HL-60 (cell line): ENCODE measurements at regions not wholly inside any gene's neighbourhood (a gene's known extent, or its start where the extent isn't known, plus 50 kb on each side); places are given as distances from the start of the nearest gene placed in this dataset.
"Not testable (repeated sequence)": the region's sequence is repeated elsewhere in the genome, so short reads cannot be mapped to it uniquely, and the experiment has no call there.

Experiments used
- DNase-seq, 2 experiments: peaks; one replicate each; pipeline ENCODE4 v3.0.0-alpha.2; 2010 to 2020; ENCODE audit warnings: low read depth in 1 of 2, low spot score in 1 of 2
- H3K27ac ChIP-seq: fragments of 250-450 bp; sonication (Bioruptor Pico); replicated peaks from 2 replicates; pipeline ENCODE4 v1.5.1; 2020; ENCODE audit warnings: mild to moderate bottlenecking, moderate library complexity
- H3K27me3 ChIP-seq: fragments of 250-450 bp; sonication (Bioruptor Pico); 2 replicates; pipeline ENCODE4 v1.5.1; 2021; ENCODE audit warnings: mild to moderate bottlenecking, moderate library complexity; ENCODE audit not compliant: insufficient read depth, poor library complexity, severe bottlenecking
- H3K4me3 ChIP-seq: replicated peaks from 2 replicates; pipeline ENCODE4 v1.5.1; 2011; ENCODE audit warnings: mild to moderate bottlenecking, control low read depth, low read length; ENCODE audit not compliant: insufficient read depth
- GABPA ChIP-seq: IDR thresholded peaks from 2 replicates; pipeline ENCODE4 v1.6.1; 2012; ENCODE audit warnings: low read depth
- POLR2AphosphoS5 ChIP-seq: IDR thresholded peaks from 2 replicates; pipeline ENCODE4 v1.6.1; 2012; ENCODE audit warnings: low read depth
- REST ChIP-seq: IDR thresholded peaks from 2 replicates; pipeline ENCODE4 v1.6.1; 2012; ENCODE audit warnings: low read depth; ENCODE audit not compliant: insufficient replicate concordance
- SPI1 ChIP-seq: IDR thresholded peaks from 2 replicates; pipeline ENCODE4 v1.6.1; 2012; ENCODE audit warnings: low read depth, mild to moderate bottlenecking, borderline replicate concordance
- TF ChIP-seq, protein P1 (sequence below): IDR thresholded peaks from one replicate; pipeline ENCODE4 v1.5.1; 2011; ENCODE audit warnings: low read length, control low read depth, inconsistent platforms; ENCODE audit not compliant: insufficient read depth

GRCh38 chr11:106565326-106565725, 452.9 kb downstream of the GUCY1A2 start:
- DNase-seq: no peak
- Histone ChIP-seq H3K27ac (no peak overlapping the region), H3K27me3 (no peaks in the 10 kb centered on the region), H3K4me3 (no peak overlapping the region)
- TF ChIP-seq, protein P1, sequence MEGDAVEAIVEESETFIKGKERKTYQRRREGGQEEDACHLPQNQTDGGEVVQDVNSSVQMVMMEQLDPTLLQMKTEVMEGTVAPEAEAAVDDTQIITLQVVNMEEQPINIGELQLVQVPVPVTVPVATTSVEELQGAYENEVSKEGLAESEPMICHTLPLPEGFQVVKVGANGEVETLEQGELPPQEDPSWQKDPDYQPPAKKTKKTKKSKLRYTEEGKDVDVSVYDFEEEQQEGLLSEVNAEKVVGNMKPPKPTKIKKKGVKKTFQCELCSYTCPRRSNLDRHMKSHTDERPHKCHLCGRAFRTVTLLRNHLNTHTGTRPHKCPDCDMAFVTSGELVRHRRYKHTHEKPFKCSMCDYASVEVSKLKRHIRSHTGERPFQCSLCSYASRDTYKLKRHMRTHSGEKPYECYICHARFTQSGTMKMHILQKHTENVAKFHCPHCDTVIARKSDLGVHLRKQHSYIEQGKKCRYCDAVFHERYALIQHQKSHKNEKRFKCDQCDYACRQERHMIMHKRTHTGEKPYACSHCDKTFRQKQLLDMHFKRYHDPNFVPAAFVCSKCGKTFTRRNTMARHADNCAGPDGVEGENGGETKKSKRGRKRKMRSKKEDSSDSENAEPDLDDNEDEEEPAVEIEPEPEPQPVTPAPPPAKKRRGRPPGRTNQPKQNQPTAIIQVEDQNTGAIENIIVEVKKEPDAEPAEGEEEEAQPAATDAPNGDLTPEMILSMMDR: no peak
- no peak for TF ChIP-seq SPI1
- TF ChIP-seq REST: no peak
- TF ChIP-seq POLR2AphosphoS5: no peak
- TF ChIP-seq GABPA: no peak

GRCh38 chr11:106568632-106569031, 449.6 kb downstream of the GUCY1A2 start:
- no peak for TF ChIP-seq REST
- TF ChIP-seq, protein P1: no peak
- no peak for TF ChIP-seq GABPA
- TF ChIP-seq SPI1: no peak
- TF ChIP-seq POLR2AphosphoS5: no peak
- Histone ChIP-seq H3K27ac (no peak overlapping the region), H3K27me3 (no peaks in the 10 kb centered on the region)

DNA sequence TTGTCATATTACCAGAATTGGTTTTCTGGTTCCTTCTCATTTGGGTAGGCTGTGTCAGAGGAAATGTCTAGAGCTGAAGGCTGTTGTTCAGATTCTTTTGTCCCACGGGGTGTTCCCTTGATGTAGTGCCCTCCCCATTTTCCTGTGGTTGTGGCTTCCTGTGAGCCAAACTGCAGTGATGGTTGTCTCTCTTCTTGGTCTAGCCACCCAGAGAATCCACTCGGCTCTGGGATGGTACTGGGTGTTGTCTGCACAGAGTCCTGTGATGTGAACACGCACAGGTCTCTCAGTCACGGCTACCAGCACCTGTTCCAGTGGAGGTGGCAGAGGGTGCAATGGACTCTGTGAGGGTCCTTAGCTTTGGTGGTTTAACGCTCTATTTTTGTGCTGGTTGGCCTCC, 440.9 kb downstream of the GUCY1A2 start:
- not testable (repeated sequence) for DNase-seq, H3K4me3 ChIP-seq, H3K27me3 ChIP-seq, H3K27ac ChIP-seq

More at GRCh38 chr11:106568632-106569031, 449.6 kb downstream of the GUCY1A2 start:
- no peak for DNase-seq
- H3K4me3 ChIP-seq: no peak overlapping the region

- no peak overlapping the region for H3K4me3 ChIP-seq
- no peak overlapping the region for H3K27ac ChIP-seq
- TF ChIP-seq POLR2AphosphoS5 (no peak), GABPA (no peak), REST (no peak), SPI1 (no peak)
- TF ChIP-seq, protein P1: no peak
- DNase-seq: no peak
- H3K27me3 ChIP-seq: no peaks in the 10 kb centered on the region
Measured at GRCh38 chr11:106581399-106581798, 436.9 kb downstream of the GUCY1A2 start.
